Activated naive CD8-positive, alpha-beta T cell treated with anti-CD3 and anti-CD28 coated beads, Interleukin-2, amount 50 U/mL, for 16 hours (primary cell): ENCODE measurements at regions not wholly inside any gene's neighbourhood (a gene's known extent, or its start where the extent isn't known, plus 50 kb on each side); places are given as distances from the start of the nearest gene placed in this dataset.

Experiments used
- DNase-seq: peaks from one replicate; pipeline ENCODE4 v3.0.0-alpha.2; 2020; ENCODE audit warnings: low read depth, low spot score

GRCh38 chr6:105991561-105992314 is 94.4 kb upstream of the PRDM1 start:
- DNase-seq: no peak

DNA sequence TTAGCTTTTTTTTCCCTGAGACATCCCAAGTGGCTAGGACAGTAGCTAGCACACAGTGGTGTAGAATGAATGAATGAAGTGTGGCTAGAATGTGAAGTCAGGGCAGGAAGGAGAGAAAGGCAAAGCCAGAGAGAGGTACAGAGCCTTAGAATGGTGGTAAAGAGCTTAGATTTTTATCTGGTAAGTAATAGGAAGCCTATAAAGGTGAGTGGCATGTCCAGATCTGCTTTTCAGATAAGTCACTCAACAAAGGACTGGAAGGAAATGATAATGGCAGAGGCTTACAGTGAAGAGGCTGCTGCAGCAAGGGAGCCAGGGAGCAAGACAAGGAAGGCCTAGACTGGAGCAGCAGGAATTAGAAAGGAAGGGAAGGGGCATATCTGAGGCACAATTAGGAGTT is 96.0 kb upstream of the PRDM1 start:
- DNase-seq: no peak

- DNase-seq: no peak
Observed at GRCh38 chr6:105988812-105989577, 97.1 kb upstream of the PRDM1 start.

- DNase-seq: no peak
Observed at GRCh38 chr6:105988321-105988720, 97.8 kb upstream of the PRDM1 start.

GRCh38 chr6:105987516-105987915 is 98.6 kb upstream of the PRDM1 start:
- DNase-seq: no peak

- no peak for DNase-seq
Observed at GRCh38 chr6:105986998-105987397, 99.1 kb upstream of the PRDM1 start.

GRCh38 chr6:105985816-105986632 is 100.1 kb upstream of the PRDM1 start:
- DNase-seq: no peak

- DNase-seq: no peak
Observed at GRCh38 chr6:105985098-105985815, 100.9 kb upstream of the PRDM1 start.

DNA sequence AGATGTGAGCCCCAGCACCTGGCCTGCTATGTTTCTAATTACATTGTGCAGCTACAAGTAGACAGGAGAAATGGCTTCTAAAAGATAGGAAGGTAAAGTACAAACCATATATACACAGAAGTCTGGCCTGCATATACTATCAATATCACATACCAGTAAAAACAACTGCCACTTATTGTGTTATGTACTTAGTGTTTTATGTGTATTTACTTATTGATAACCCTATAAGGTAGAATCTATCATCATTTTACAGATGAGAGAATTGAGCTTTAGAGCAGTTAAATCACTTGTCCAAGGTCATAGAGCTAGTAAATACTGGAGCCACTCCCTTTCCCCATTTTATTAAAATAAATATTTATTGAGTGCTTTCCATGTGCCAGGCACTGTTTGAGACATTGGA is 102.4 kb upstream of the PRDM1 start:
- DNase-seq: no peak

GRCh38 chr6:105982761-105983540 is 103.2 kb upstream of the PRDM1 start:
- no peak for DNase-seq

GRCh38 chr6:105981888-105982358 is 104.2 kb upstream of the PRDM1 start:
- no peak for DNase-seq

DNA sequence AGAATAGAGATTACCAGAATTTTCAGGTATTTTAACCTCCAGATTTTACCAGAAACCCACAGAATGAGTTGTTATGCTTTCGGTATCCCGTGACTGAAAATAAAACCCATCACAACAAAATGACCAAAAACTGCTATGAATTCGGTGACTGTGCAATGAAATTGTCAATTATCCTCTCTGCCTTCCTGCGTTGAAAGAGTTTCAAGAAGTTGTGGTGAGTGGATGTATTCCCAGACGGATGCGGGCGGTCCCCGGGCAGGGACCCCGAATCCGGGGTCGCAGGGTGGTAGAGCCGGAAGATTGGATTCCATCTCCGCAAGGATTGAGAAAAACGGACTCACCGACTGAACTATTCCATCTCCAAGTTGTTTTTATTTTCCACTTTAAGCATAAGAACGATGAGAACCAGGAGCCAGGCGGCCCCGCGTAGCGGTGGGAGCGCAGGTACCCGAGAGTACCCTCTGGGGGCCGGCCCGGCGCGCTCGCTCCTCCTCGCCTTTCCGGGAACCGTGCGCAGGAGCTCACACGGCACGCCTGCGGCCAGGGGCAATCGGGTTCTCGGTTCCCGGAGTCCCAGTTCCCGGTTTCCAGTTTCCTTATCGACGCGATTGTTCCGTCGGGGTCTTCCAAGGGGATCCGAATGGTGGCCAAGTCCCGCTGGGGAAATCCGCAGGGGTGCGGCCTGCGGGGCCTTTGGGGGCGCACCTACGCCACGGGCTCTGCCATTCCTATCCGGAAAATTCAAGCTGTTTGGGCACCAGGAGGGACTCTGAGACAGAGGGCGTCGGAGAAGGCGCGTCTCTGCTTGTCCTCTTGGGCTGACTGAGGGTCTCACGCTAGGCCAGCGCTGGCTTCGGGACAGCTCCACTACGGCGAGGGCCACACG is 104.9 kb upstream of the PRDM1 start:
- DNase-seq: no peak

DNA sequence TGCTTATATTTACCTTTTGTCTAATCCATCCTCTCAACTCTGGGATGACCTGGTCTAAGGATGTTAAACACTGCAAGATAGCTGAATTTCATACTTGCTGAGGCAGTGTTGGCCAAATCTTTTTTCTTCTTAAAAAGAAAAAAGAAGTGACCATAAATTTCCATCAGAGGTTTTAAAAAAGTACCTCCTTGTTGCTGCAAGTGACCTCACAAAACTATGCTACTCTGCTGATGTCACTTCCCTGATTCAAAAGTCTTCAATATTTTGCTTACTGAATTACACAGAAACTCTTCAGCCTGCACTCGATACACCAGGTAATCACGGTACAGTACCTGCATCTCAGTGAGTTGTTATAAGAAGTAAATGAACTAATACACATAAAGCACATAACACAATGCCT is 107.2 kb upstream of the PRDM1 start:
- no peak for DNase-seq

- DNase-seq: no peak
Observed at GRCh38 chr6:105977934-105978504, 108.1 kb upstream of the PRDM1 start.

GRCh38 chr6:105974986-105975385 is 111.2 kb upstream of the PRDM1 start:
- no peak for DNase-seq

GRCh38 chr6:105972440-105972839 is 113.7 kb upstream of the PRDM1 start:
- no peak for DNase-seq

GRCh38 chr6:105968603-105969333 is 117.4 kb upstream of the PRDM1 start:
- DNase-seq: no peak

DNA sequence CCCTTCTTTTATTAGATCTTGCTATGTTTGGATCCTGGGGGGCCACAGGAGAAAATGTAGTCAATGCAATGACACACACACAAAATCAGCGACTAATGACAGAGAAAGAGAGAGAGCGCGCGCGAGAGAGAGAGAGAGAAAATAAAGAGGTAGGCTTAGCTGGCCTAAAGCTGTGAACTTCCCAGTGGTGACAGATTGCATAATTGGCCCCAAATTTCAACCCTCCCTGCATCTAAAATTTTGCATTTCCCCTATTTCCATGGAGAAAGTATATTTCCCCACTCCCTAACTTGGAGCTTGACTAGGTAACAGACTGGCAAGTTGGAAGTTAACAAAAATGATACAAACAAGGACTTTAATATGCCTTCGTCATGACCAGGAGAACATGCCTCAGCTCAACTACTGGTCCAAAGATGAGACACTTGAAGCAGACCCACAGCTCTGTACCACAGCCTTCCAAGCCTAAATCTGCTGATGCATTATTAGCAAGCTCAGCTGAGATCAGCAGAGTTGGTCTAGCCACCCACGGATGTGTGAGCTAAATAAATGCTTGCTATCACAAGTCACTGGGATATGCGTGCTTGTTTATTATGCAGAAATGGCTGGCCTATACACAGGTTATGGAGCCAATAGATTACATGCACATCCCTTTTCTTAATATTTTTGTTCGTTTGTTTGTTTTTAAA is 118.1 kb upstream of the PRDM1 start:
- DNase-seq: no peak
